ENCODE measurements at regions not wholly inside any gene's neighbourhood (a gene's known extent, or its start where the extent isn't known, plus 50 kb on each side); places are given as distances from the start of the nearest gene placed in this dataset.

DNA sequence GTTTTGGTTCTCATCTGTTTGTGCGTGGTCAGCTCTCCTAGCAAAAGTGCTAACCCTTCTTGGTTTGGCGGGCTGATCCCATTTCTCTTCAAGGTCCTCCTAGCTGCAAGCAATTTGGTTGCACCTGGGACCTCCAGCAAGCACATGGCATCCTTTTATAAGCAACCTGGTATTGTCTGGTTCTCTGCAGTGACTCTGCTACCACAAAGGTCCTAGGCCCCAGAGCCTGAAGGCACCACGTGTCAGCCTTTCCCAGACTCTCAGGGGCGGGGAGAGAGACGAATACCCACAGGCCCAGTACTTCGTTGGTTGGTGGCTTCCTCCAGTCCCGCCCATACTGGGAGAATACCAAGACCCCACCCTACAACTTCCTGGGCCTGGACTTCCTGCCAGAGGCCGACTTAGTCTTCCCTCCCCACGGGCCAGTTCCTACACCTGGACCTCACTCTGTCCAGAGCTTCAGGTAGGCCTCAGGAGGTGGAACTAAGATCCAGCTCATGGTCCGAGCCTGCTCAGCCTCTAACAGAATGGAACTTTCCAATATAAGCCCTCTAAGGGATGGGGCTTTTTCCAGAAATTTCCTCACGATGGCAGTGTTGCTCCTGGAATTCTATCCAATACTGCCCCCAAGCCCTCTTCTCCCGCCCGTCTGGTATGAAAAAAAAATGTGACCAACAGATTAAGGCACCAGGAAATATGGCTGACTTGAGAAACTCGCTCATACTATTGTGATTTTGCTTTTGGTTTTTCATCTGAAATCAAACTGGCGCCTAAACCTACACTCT lies 192.5 kb upstream of the STK26 start:
- H3K27me3 Mint-ChIP-seq (ENCODE audit: insufficient read depth): no peaks in the 10 kb centered on the region
- DNase-seq: peak; percentile 25

DNA sequence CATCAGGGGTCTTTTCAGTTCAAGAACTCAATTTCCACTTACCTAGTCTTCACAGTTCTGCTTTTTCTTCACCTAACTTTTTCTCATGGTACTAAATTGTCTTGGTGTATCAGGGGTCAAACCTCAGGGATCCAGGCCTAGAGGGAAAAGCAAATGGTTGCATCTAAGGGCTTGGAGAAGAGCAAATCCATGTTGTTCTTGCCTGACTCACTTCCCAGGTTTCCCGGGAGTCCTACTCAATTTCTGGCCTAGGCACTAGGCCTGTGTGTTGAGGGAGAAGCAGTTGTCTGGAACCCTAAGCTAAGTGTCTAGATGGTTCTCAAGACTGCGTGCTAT lies 191.9 kb upstream of the STK26 start:
- Mint-ChIP-seq H3K4me1 (ENCODE audit: low read depth) (peaks cover 26% of the 10 kb centered on the region; the same call in 1 of the 2 replicates), H3K4me3 (peak overlapping the region; percentile 87), H3K27me3 (ENCODE audit: insufficient read depth) (no peaks in the 10 kb centered on the region), H3K36me3 (ENCODE audit: low read depth) (no peaks in the 10 kb centered on the region), H3K27ac (peak overlapping the region; percentile 90), H3K9me3 (no peaks in the 10 kb centered on the region)
- no peak for DNase-seq
- TF ChIP-seq, protein P1, sequence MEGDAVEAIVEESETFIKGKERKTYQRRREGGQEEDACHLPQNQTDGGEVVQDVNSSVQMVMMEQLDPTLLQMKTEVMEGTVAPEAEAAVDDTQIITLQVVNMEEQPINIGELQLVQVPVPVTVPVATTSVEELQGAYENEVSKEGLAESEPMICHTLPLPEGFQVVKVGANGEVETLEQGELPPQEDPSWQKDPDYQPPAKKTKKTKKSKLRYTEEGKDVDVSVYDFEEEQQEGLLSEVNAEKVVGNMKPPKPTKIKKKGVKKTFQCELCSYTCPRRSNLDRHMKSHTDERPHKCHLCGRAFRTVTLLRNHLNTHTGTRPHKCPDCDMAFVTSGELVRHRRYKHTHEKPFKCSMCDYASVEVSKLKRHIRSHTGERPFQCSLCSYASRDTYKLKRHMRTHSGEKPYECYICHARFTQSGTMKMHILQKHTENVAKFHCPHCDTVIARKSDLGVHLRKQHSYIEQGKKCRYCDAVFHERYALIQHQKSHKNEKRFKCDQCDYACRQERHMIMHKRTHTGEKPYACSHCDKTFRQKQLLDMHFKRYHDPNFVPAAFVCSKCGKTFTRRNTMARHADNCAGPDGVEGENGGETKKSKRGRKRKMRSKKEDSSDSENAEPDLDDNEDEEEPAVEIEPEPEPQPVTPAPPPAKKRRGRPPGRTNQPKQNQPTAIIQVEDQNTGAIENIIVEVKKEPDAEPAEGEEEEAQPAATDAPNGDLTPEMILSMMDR (IDR thresholded peaks at IDR 0.05): no peak

More for the DNA sequence above, 192.5 kb upstream of the STK26 start:
- Mint-ChIP-seq H3K36me3 (ENCODE audit: low read depth) (no peaks in the 10 kb centered on the region), H3K9me3 (no peaks in the 10 kb centered on the region), H3K27ac (peak overlapping the region; percentile 90), H3K4me1 (ENCODE audit: low read depth) (peaks cover 31% of the 10 kb centered on the region; the same call in 1 of the 2 replicates), H3K4me3 (peak overlapping the region; percentile 87)
- TF ChIP-seq, protein P1 (IDR thresholded peaks at IDR 0.05): peak; percentile 70

DNA sequence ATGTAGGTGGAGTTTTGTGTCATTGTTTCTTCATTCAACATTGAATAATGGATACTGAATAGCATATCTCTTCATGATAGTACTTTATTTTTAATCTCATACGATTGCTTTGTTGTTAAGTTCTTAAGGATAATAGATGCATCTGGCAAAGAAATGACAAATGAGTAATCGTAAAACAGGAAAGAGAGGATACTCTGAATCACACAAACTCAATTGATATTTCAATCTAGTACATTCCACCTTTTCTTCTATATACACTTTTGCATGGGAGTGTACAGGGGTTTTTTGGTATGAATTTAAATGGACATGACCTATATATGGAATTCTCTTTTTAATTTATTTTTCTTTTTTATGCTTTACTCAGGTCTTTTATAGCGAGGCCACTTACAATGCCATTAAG lies 186.9 kb upstream of the STK26 start:
- no peak overlapping the region for H3K27ac Mint-ChIP-seq
- TF ChIP-seq, protein P1 (IDR thresholded peaks at IDR 0.05): no peak
- no peak overlapping the region for H3K4me3 Mint-ChIP-seq
- H3K9me3 Mint-ChIP-seq: no peaks in the 10 kb centered on the region
- H3K4me1 Mint-ChIP-seq (ENCODE audit: low read depth): peaks cover 13% of the 10 kb centered on the region; the same call in 1 of the 2 replicates
- no peaks in the 10 kb centered on the region for H3K36me3 Mint-ChIP-seq (ENCODE audit: low read depth)
- no peaks in the 10 kb centered on the region for H3K27me3 Mint-ChIP-seq (ENCODE audit: insufficient read depth)
- no peak for DNase-seq

DNA sequence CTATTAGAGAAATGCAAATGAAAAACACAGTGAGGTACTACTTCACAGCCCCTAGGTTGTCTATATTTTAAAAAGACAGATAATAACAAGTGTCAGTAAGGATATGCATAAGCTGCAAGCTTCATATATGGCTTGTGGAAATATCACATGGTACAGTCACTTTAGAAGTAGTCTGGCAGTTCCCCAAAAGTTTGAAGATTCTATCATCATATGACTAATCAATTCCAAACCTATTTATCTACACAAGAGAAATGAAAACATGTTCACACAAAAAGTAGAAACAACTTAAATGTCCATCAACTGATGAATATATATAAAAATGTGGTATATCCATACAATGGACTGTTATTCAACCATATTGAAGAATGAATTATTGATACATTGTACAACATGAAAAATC lies 185.8 kb upstream of the STK26 start:
- H3K4me3 Mint-ChIP-seq: no peak overlapping the region
- TF ChIP-seq, protein P1 (IDR thresholded peaks at IDR 0.05): no peak
- no peak overlapping the region for H3K27ac Mint-ChIP-seq
- H3K27me3 Mint-ChIP-seq (ENCODE audit: insufficient read depth): no peaks in the 10 kb centered on the region
- DNase-seq: no peak
- H3K4me1 Mint-ChIP-seq (ENCODE audit: low read depth): peaks cover 2% of the 10 kb centered on the region; the same call in 1 of the 2 replicates
- H3K9me3 Mint-ChIP-seq: no peaks in the 10 kb centered on the region
- H3K36me3 Mint-ChIP-seq (ENCODE audit: low read depth): no peaks in the 10 kb centered on the region

DNA sequence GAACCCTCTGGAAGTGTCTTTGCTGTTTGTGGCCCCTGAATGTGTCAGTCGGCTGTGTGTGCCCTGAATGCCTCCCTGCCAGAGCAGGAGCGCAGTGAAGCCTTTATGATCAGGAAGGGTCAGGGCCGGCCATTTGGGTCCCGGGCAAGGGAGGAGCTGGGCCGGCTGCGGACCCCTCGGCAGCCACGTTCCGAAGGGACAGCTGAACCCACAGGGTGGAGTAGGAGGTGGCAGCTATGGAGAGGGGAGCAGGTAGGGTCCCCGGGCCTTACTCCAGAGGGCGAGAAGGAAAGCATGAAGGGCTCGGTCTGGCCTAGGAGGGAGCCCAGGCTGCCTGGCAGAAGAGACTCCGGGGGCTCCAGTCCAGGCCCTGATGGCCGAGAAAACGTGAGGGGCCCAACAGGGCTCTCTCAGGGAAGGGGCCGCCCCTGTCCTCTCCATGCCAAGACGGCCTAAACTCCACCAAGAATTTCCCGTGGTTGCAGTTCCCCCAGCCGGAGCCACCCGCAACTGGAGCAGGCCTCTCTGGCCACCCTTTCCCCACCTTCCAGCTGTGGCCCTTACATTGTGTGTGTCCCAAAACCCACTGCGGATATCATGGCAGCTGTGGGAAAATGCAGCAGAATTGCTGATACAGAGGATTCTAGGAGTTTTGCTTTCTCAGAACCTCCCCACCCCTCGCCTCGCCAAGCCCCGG lies 182.2 kb upstream of the STK26 start:
- no peak overlapping the region for H3K27ac Mint-ChIP-seq
- no peaks in the 10 kb centered on the region; the same call in 1 of the 2 replicates for H3K27me3 Mint-ChIP-seq (ENCODE audit: insufficient read depth)

More for the DNA sequence above, 182.2 kb upstream of the STK26 start:
- TF ChIP-seq, protein P1 (IDR thresholded peaks at IDR 0.05): no peak
- Mint-ChIP-seq H3K4me3 (peak overlapping the region; percentile 55; the same call in 1 of the 2 replicates), H3K36me3 (ENCODE audit: low read depth) (no peaks in the 10 kb centered on the region), H3K9me3 (no peaks in the 10 kb centered on the region), H3K4me1 (ENCODE audit: low read depth) (no peaks in the 10 kb centered on the region; the same call in 1 of the 2 replicates)
- no peak for DNase-seq
